Hepatocyte (in vitro differentiated cells): ENCODE measurements at regions not wholly inside any gene's neighbourhood (a gene's known extent, or its start where the extent isn't known, plus 50 kb on each side); places are given as distances from the start of the nearest gene placed in this dataset.

Source experiments
- EZH2 ChIP-seq: fragments of 200-600 bp; sonication (generic); IDR thresholded peaks from 2 replicates; pipeline ENCODE4 v1.6.1; 2016; ENCODE audit warnings: antibody characterized with exemption, mild to moderate bottlenecking, borderline replicate concordance
- EZH2phosphoT487 ChIP-seq: fragments of 200-600 bp; sonication (generic); IDR thresholded peaks from one replicate; pipeline ENCODE4 v1.6.1; 2018; ENCODE audit warnings: antibody characterized with exemption, mild to moderate bottlenecking, low read depth, moderate library complexity; ENCODE audit not compliant: unreplicated experiment, severe bottlenecking
- TF ChIP-seq, protein P1 (sequence below): fragments of 200-600 bp; sonication (generic); IDR thresholded peaks from 2 replicates; pipeline ENCODE4 v1.5.1; 2016; ENCODE audit warnings: antibody characterized with exemption, mild to moderate bottlenecking; ENCODE audit not compliant: poor library complexity

- TF ChIP-seq EZH2phosphoT487 (no peak), EZH2 (no peak)
- TF ChIP-seq, protein P1, sequence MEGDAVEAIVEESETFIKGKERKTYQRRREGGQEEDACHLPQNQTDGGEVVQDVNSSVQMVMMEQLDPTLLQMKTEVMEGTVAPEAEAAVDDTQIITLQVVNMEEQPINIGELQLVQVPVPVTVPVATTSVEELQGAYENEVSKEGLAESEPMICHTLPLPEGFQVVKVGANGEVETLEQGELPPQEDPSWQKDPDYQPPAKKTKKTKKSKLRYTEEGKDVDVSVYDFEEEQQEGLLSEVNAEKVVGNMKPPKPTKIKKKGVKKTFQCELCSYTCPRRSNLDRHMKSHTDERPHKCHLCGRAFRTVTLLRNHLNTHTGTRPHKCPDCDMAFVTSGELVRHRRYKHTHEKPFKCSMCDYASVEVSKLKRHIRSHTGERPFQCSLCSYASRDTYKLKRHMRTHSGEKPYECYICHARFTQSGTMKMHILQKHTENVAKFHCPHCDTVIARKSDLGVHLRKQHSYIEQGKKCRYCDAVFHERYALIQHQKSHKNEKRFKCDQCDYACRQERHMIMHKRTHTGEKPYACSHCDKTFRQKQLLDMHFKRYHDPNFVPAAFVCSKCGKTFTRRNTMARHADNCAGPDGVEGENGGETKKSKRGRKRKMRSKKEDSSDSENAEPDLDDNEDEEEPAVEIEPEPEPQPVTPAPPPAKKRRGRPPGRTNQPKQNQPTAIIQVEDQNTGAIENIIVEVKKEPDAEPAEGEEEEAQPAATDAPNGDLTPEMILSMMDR, result no peak
These were observed 472.9 kb upstream of the GRID2 start for GRCh38 chr4:91830681-91831395.
